22Rv1 (cell line): ENCODE measurements at regions not wholly inside any gene's neighbourhood (a gene's known extent, or its start where the extent isn't known, plus 50 kb on each side); places are given as distances from the start of the nearest gene placed in this dataset.

Experiments
- ZFX ChIP-seq: fragments of 450-650 bp; IDR thresholded peaks from 2 replicates; pipeline ENCODE4 v1.6.1; 2017; ENCODE audit warnings: antibody characterized with exemption, borderline replicate concordance
- TF ChIP-seq, protein P1 (sequence below): fragments of 450-650 bp; IDR thresholded peaks from 2 replicates; pipeline ENCODE4 v1.5.1; 2017; ENCODE audit warnings: mild to moderate bottlenecking

DNA sequence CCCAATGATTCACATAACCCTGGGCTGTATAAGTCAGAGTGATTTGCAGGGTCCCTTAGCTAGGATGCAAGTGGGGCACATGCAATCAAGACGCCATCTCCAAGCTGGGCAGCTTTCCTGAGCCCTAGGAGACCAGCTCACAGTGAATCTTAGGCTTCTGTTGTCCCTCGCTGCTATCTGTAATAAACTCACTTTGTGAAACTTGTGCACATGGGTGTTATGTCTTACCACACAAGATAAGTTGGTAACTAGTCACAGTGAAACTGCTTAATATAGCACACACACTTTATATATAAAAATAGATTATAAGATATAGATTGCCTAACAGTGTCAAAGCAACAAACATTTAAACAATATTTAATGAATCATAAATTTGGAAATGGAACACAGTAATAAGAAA is 658.5 kb downstream of the SLCO4C1 start:
- TF ChIP-seq, protein P1, sequence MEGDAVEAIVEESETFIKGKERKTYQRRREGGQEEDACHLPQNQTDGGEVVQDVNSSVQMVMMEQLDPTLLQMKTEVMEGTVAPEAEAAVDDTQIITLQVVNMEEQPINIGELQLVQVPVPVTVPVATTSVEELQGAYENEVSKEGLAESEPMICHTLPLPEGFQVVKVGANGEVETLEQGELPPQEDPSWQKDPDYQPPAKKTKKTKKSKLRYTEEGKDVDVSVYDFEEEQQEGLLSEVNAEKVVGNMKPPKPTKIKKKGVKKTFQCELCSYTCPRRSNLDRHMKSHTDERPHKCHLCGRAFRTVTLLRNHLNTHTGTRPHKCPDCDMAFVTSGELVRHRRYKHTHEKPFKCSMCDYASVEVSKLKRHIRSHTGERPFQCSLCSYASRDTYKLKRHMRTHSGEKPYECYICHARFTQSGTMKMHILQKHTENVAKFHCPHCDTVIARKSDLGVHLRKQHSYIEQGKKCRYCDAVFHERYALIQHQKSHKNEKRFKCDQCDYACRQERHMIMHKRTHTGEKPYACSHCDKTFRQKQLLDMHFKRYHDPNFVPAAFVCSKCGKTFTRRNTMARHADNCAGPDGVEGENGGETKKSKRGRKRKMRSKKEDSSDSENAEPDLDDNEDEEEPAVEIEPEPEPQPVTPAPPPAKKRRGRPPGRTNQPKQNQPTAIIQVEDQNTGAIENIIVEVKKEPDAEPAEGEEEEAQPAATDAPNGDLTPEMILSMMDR, result no peak
- TF ChIP-seq ZFX, result no peak
